ENCODE measurements at regions not wholly inside any gene's neighbourhood (a gene's known extent, or its start where the extent isn't known, plus 50 kb on each side); places are given as distances from the start of the nearest gene placed in this dataset.

DNA sequence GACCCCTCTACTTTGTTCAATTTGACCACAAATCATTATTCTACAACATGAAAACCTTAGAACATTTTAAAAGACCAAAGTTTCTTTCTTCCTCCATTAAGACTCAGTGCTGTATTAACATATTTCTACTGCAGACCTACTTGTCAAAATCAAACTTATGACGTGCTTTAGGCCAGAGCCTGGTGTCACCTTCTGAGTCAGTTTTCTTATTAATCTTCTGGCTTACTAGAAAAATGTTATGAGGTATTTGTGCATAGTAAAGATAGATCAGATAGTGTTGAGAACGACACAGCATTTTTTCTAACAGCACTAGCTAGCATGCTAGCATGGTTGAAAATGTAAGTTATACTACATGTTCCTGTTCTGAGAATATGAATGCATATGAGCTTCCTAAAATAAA lies 333.6 kb upstream of the FAM241A start:
- no peak for DNase-seq (ENCODE audit: low read depth in 4 of 4, low spot score in 2 of 4)

DNA sequence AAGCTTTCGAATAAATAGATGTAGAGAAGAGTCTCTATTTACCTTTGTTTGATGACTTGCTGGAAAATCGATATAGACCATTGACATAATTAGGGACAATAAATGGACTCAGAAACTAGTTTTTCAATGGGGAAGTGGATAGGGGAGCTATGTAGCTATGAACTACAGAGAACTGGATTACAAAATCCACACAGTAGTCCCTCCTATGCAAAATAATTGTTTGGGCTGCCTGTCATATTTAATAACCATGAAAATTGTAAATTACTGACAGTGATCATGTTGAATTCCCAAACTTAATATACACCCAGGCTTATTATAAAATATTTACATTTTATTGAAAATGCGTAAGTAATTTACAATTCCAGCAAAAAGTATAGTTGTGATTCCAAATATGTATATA lies 333.1 kb upstream of the FAM241A start:
- no peak for DNase-seq (ENCODE audit: low read depth in 4 of 4, low spot score in 2 of 4)

DNA sequence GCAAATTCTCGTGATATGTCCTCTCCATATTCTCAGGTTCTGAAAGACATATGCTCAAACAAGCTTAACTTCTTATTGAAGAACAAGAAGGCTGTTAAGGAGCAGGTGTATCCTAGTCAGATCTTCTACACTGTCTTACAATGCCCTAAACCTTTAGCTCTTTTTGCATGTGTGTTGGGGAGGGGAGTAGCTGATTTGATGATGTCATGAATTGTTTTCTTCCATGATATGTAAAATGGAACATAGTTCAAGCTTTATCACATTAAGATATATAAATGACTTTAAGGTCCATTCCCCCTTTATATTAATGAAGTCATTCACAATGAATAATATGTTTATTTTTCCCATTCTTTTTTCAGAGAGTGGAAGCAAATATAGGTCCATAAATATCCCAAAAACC lies 332.5 kb upstream of the FAM241A start:
- DNase-seq (ENCODE audit: low read depth in 4 of 4, low spot score in 2 of 4), result no peak

DNA sequence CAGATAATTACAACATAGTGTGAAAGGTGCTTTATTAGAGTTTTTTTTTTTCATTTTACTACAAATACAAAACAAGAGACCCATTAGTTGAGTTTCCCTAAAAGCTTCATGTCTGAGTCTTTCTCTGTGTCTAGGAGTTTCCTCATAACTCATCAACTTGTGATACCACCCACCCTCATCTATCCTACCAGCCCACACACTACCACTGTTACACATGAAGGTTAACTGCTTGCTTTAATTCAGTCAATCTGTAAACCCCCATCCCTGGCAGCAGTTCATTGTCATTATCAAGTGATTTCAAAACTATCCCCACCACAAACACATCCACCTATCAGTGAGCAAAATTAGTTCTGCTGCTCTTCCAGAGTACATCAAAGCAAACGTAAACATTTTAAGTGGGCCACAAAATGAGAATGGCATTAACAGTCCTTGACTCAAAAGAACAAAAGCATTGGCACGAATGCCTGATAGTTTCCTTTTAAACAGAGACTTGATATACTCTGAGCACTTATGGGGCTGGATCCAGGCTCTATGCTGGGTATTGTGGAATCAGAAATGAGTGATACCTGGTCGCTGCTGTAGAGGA lies 331.6 kb upstream of the FAM241A start:
- no peak for DNase-seq (ENCODE audit: low read depth in 4 of 4, low spot score in 2 of 4)

DNA sequence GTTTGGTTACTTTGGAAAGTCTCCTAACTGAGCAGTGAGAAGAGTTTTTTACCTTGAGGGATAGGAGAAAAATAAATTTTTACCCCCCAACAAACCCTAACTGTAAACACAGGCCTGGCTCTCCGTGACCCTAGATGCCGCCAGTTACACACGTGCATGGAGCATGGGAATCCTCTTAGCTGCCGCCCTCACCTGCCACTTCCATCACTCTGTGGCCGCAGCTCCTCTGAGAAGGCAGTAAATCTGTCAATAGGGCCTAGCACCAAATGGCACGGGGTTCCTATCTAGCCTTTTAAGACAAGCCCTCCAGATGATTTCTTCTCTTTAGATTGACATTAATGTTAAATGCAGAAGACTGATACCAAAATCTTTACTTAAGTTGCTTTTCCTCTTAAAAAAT lies 330.3 kb upstream of the FAM241A start:
- no peak for DNase-seq (ENCODE audit: low read depth in 4 of 4, low spot score in 2 of 4)

DNA sequence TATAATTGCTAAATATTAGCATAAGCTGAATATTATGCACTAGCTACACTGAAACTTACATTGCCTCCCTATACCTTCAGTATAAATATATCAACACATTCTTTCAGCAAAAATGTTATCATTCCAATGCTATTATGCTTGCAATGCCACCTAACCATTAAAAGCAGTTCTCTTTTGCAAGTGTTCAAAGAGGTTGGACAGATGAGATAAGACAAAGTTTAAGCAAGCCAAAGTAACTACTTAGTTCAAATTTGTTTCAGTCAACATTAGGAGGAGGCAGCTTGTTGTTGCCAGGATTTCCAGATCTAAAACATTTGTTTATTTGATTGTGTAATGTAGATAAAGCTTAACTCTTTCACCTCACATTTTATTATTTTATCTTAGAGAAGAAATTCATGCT lies 323.9 kb upstream of the FAM241A start:
- no peak for DNase-seq (ENCODE audit: low read depth in 4 of 4, low spot score in 2 of 4)

DNA sequence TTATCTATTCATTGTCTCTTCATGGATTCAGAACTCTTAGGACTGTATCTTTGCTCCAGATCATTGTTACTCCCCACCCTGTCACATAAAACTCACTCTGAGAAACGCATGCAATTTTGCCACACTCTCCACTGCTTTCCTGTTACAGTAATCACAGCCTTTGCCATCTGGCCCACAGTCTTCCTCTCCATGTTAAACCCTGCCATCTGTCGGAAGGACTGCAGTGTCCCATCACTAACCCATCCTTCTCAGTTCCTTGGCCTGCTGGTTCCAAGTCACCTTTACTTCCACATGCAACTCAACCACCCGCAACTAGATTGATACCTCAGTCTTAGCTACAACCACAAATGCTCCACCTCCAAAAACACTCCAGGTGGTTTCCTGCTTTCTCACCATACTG lies 308.7 kb upstream of the FAM241A start:
- no peak for DNase-seq (ENCODE audit: low read depth in 4 of 4, low spot score in 2 of 4)

DNA sequence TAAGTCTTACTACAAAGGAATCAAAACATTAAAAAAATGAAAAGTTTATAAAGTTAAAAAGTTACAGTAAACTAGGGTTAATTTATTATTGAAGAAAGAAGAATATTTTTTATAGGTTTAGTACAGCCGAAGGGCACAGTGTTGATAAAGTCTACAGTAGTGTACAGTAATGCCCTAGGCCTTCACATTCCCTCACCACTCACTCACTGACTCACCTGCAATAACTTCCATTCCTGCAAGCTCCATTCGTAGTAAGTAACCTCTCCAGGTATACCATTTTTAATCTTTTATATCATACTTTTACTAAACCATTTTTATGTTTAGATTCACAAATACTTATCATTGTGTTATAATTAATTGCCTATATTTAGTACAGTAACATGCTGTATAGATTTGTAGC lies 307.5 kb upstream of the FAM241A start:
- DNase-seq (ENCODE audit: low read depth in 4 of 4, low spot score in 2 of 4), result no peak

DNA sequence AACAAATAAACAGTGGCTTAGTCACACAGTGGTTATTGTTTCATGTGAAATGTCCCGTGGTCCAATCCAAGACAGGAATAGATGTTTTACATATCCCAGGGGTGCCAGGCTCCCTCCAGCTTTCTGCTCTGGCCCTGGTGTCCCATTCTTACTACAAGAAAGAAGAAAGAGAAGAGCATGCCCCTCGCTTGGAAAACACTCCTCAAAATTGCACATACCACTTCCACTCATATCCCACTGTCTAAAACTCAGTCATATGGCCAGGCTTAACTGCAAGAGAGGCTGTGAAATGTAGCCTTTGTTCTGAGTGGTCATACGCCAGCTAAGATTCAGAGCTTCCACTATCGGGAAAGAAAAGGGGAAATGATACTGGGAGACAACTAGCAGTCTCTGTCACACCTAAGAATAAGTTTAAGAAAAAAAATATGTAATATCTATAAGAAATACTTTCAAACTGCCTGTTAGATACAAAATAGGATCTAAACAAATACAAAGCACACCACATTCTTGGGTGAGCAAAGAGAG lies 306.8 kb upstream of the FAM241A start:
- no peak for DNase-seq (ENCODE audit: low read depth in 4 of 4, low spot score in 2 of 4)

DNA sequence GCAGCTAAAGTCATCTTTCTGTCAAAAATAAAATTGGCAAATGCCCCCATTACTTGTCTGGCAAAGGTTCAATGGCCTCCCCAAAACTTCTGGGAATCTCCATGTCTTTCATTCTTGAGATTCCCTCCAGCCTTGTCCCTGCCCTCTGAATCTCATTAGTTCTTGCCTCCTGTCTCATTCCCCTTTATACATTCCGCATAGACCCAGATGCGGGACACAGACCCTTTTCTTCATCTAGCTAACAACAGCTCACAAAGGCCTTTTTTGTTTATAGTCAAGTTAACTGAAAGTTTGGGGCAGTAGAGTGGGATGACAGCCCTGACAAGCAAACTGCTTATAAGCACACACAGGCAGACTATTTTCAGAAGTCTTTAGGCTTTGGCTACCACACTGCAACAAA lies 306.1 kb upstream of the FAM241A start:
- DNase-seq (ENCODE audit: low read depth in 4 of 4, low spot score in 2 of 4), result no peak

DNA sequence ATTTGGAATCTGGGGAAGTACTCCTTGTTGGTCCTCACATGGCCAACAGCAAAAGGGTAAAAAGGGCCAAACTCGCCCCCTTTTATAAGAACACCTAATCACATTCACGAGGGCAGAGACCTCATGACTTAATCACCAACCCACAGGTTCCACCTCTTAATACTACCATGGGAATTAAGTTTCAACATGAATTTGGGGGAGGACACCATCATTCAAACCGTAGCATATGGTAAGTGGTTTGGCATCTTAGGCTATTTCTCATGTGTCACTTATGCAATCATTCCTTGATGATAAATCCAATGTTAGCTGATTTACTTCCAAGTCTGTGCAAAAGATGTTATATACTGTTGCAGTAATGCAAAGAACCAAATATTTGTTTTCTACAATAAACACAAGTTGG lies 302.9 kb upstream of the FAM241A start:
- no peak for DNase-seq (ENCODE audit: low read depth in 4 of 4, low spot score in 2 of 4)

DNA sequence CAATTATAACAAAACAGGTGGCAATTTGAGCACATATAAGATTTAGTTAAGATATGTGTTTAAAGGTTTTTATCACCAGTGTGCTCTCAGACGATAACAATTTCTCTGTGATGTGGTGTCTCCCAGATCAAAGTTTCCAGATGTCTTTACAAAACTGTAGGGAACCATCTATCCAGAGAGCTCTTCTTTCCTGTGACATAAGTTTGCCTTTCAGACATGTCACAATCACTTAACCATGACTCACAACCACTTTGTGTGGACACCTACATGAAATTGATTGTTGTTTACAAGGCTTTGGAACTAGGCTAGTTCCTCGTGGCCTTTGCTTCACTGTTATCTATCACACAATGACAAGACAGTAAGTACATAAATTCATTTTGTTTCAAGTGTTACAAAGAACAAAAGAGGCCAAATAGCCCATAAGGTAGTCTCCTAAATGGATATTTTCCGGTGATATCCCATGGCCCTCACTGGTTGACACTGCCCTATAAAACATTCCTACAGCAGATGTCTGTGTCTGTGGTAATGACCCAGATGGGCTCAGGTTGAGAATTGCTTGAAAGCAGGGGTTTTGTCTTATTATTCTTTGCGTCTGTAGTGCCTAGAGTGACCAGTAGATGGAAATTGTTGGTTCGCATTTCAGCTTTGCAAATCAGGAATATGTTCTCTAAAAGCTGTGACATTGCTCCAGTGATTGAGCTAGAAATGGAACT lies 297.8 kb upstream of the FAM241A start:
- no peak for DNase-seq (ENCODE audit: low read depth in 4 of 4, low spot score in 2 of 4)

DNA sequence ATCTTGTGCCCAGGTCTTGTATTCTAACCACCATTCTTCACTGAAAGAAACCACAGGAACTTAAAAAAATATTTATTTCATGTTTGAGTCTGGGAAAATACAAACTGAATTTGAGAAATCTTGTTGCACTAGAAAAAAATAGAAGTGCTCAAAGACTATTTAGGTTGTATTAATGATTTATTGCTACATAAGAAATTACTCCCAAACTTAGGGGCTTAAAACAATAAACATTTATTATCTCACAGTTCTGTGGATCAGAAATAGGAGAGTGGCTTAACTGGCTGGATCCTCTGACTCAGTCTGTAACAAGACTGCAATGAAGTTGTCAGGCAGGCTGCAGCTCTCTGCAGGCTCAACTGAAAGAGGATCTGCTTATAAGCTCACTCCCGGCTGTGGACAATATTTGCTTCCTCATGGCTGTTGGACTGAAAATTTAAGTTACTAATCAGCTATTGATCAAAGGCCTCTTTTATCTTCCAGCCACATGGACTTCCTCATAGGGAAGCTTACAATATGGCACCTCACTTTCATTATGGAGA lies 295.4 kb upstream of the FAM241A start:
- DNase-seq (ENCODE audit: low read depth in 4 of 4, low spot score in 2 of 4), result no peak

DNA sequence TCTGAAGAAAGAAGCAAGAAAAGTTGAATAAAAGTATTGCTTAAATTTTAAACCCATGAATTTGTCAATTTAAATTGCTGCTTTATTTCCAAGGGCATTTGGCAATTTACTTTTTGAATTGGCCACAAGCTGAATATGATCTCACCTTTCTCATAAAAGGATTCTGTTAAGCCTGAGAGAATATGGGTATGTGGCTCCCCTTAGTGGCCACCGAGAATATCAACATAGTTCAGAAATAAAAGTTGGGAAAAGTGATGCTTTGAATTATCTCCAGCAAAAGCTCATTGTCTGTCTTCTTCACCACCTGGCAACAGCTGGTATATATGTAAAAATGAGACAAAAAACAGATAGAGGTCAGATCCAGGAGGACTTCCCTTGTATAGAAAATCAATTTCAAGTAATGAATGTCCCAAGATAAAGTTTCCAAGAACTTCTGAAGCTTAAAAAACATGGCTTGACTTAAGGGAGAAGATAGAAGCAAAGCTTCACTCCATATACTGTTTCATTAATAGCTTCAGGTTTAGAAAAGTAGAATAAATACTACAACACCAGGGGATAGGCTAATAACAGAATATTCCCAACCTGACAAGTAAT lies 290.7 kb upstream of the FAM241A start:
- peak in 2 of 4 donors; percentile 6 to 11 for DNase-seq (ENCODE audit: low read depth in 4 of 4, low spot score in 2 of 4)

DNA sequence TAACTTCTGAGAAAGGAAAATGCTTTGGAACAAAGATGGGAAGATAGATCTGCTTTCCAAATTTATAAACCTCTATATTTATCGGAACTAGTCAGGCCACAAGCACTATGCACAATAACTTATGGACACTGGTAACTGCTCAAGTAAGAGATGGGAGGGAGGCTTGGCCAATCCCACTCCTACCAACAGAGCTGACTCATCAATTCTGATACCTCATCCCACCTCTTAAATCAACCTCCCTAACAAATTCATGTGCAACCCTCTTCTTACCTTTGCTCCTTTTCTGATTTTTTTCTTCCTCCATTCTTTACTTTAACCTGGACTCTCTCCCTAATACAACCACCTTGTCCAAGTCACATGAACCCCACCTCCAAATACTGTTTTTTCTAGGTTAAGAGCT lies 289.9 kb upstream of the FAM241A start:
- DNase-seq (ENCODE audit: low read depth in 4 of 4, low spot score in 2 of 4), result no peak

DNA sequence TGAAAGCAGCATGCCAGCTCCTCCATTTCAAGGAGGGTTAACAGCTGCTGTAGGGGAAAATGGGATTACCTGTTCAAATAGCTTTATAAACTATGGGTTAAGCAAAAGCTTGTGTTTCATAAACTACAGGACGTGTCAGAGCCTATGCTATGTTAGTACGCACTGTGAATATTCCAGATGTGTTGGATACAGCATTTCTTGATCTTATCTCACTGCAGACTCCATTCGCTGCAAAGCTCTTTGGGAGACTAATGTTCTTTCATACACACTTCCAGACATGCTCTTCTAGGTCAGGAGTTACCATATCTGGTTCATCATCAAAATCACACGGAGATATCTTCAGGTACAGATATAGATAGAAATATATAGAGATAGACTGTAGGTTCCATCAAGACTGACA lies 281.2 kb upstream of the FAM241A start:
- no peak for DNase-seq (ENCODE audit: low read depth in 4 of 4, low spot score in 2 of 4)

DNA sequence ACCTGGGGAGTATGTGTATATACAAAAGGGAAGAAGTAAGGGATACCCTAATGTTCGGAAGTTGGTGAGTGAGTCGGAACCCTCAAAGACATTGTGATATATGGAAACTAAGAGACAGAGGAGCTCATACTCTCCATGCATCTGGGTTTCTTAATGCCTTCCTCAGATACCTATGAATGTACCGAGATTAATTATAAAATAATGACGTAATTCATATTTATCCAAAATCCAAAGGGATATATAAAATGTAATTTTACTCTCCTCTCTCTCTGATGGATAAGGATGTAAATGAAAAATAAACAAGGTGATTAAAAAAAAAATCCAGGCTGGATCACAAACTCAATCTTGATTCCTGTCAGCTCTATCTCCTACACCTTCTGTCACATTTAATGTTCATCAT lies 275.9 kb upstream of the FAM241A start:
- DNase-seq (ENCODE audit: low read depth in 4 of 4, low spot score in 2 of 4), result no peak

DNA sequence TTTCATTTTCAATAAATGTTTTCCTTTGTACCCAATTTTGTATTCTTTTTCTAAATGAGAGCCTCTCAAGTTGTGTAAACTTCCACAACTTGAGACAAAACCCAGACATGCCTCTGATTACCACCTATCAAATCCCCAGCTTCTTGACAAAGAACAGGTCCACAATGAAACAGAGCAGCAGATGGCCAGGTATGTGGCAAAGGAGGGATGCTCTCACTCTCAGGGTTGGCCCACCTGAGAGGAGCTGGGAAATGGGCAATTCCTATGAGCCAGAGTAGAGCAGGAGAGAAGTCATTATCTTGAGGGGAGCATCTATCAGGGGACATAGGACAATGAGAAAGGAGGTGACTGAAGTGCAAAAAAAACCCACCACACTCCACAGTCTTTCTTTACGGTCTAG lies 273.5 kb upstream of the FAM241A start:
- no peak for DNase-seq (ENCODE audit: low read depth in 4 of 4, low spot score in 2 of 4)

DNA sequence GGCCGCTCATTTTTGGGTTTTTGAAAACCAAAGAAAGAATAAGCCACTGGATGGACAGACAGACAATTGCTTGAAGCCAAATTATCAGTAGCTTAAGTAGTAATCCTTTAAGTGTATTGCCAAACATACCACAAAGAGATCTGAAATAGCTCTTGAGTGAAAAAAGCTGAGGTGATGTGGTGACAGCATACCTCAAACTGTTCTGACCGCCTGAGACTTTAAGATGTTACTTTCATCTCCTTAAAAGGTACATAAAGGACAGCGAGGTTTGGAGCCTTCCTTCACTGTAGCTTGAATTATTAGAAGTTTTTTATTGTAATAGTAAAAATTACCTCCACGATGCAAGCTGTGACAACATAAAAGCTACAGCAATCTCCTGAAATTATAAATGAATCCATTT lies 271.5 kb upstream of the FAM241A start:
- no peak for DNase-seq (ENCODE audit: low read depth in 4 of 4, low spot score in 2 of 4)

DNA sequence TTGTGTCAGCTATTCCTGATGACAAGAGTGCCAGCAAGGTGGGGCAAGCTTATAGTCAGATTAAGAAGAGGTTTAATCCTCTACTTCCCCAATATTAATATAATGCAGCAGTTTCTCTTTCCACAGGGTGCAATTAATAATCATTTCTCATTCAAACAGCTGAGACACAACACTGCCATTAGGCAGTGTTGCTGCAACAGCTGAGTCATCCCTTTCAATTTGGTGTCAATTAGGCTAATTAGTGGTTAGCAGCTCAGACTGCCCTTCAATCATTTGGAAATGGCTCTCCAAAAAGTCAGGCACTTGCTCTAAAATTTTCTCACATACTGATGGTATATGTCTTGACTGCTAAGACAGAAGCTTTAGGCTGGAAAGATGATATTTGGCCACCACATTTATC lies 265.7 kb upstream of the FAM241A start:
- DNase-seq (ENCODE audit: low read depth in 4 of 4, low spot score in 2 of 4), result no peak

DNA sequence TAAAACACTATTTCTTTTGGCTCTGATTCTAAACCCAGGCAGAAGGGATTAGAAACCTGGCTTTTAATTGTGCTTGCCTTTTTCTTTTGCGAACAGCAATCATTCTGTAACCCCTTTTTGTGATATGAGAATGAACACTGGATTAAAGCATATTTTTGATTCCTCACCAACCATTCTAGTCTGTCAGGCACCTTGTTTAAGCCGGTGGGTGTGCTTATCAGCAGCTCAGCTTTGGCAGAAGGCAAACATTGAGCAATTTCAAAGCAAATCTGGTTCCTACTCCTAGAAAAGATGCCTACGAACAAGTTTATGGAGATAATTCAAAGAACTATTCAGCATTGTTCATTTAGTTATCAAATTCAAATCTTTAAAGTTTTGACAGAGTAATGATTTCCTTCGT lies 265.1 kb upstream of the FAM241A start:
- DNase-seq (ENCODE audit: low read depth in 4 of 4, low spot score in 2 of 4), result no peak

DNA sequence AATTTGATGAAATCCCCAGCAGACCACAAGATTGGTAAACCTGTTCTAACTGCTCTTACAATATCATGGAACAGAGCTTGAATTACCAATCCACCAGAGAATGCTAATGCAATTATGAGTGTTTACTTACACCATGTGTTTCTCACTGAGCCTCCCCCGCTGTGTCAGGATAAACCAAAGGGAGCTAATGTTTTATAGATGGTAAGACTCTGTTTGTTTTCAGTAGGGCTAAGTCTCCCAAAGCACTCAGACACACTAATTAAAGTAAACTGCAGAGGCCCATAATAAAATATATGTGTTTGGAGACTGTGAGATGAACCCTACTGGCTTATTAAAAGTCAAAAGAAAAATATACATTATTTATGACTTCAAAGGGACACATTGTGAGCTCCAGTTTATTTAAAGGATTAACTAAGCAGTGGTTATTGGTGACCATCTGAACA lies 261.7 kb upstream of the FAM241A start:
- DNase-seq (ENCODE audit: low read depth in 4 of 4, low spot score in 2 of 4), result peak in 2 of 4 donors; percentile 3 to 16

Data from left renal cortex interstitium (tissue), 4 donors.